ENCODE measurements at regions not wholly inside any gene's neighbourhood (a gene's known extent, or its start where the extent isn't known, plus 50 kb on each side); places are given as distances from the start of the nearest gene placed in this dataset.

GRCh38 chr13:104532132-104532531, 1465.9 kb upstream of the SLC10A2 start:
- TF ChIP-seq CTCF (IDR thresholded peaks at IDR 0.05) = no peak
- no peak for TF ChIP-seq POLR2A (IDR thresholded peaks at IDR 0.05)
